ENCODE measurements at regions not wholly inside any gene's neighbourhood (a gene's known extent, or its start where the extent isn't known, plus 50 kb on each side); places are given as distances from the start of the nearest gene placed in this dataset.

DNA sequence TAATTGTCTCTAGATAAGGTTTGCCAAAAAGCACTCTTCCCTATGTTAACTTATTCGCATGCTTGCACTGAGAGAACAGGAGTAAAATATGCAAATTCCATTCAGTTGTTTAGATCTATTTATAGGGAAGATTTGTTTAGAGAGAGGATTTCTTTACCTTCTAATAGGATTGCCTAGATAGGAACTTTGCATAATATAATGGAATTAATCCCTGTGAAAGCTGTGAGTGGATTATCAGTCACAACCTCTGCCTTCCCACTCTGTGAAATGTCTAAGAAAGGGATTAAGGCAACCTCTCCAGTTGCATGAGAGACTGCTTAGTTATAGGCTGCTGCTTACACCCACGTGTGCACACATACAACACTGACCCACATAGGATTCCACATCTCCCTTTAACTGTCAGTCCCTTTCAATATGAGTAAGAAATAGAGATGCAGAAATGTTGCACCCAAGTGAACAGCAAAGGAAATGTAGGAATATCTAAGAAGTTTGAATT lies 83.2 kb downstream of the ALG10B start:
- TF ChIP-seq, protein P1, sequence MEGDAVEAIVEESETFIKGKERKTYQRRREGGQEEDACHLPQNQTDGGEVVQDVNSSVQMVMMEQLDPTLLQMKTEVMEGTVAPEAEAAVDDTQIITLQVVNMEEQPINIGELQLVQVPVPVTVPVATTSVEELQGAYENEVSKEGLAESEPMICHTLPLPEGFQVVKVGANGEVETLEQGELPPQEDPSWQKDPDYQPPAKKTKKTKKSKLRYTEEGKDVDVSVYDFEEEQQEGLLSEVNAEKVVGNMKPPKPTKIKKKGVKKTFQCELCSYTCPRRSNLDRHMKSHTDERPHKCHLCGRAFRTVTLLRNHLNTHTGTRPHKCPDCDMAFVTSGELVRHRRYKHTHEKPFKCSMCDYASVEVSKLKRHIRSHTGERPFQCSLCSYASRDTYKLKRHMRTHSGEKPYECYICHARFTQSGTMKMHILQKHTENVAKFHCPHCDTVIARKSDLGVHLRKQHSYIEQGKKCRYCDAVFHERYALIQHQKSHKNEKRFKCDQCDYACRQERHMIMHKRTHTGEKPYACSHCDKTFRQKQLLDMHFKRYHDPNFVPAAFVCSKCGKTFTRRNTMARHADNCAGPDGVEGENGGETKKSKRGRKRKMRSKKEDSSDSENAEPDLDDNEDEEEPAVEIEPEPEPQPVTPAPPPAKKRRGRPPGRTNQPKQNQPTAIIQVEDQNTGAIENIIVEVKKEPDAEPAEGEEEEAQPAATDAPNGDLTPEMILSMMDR (IDR thresholded peaks at IDR 0.05; ENCODE audit: control insufficient read depth, extremely low read depth, insufficient read depth): no peak
- DNase-seq (ENCODE audit: low read depth): no peak
- no peak overlapping the region for H3K4me3 ChIP-seq (ENCODE audit: low read depth, low read length)

DNA sequence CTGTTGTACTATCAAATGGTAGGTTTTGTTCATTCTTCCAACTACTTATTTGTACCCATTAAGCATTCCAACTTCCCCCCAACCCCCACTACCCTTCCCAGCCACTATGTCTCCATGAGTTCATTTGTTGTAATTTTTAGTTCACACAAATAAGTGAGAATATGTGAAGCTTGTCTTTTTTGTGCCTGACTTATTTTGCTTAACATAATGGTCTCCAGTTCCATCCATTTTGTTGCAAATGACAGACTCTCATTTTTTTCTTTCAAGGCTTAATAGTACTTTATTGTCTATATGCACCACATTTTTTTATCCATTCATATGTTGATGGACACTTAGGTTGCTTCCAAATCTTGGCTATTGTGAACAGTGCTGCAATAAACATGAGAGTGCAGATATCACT lies 86.2 kb downstream of the ALG10B start:
- no peak overlapping the region for H3K4me3 ChIP-seq (ENCODE audit: low read depth, low read length)
- DNase-seq (ENCODE audit: low read depth): no peak
- TF ChIP-seq, protein P1 (IDR thresholded peaks at IDR 0.05; ENCODE audit: control insufficient read depth, extremely low read depth, insufficient read depth): no peak

DNA sequence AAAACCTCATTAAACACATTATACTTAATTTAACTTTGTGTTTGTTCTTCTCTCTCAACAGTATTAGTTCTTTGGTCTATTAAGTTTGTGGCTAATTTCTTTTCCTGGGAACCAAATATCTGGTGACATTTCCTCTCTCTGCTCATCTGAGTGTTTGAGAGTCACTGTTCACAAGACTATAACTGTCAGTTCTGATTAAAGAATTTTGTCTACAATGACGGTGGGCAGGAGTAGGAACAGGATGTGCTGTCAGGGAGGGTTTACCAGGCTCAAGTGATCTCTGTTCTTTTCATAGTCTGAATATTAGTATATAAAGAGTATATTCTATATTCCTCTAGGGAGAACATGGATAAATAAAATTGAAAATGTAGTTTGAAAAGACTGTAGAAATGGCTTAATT lies 92.9 kb downstream of the ALG10B start:
- no peak for DNase-seq (ENCODE audit: low read depth)
- TF ChIP-seq, protein P1 (IDR thresholded peaks at IDR 0.05; ENCODE audit: control insufficient read depth, extremely low read depth, insufficient read depth): no peak
- H3K4me3 ChIP-seq (ENCODE audit: low read depth, low read length): no peak overlapping the region

DNA sequence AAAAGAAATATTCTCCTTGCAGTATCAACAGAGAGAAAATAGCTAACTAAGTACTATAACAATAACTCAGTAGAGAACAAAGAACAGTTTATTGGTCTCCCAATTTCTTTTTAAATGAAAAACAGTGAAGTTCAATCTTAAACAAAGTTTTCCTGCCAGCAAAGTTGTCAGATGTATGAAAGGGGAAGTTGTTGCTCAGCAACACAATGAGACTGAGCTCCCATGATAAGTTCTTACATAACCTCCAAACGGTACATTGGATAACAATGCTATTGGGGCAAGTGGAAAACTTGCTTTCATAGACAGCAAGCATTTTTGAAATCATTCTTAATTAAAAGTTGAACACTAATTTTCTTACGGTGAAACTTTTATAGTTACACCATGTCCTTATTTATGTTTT lies 94.9 kb downstream of the ALG10B start:
- TF ChIP-seq, protein P1 (IDR thresholded peaks at IDR 0.05; ENCODE audit: control insufficient read depth, extremely low read depth, insufficient read depth): no peak
- no peak overlapping the region for H3K4me3 ChIP-seq (ENCODE audit: low read depth, low read length)
- DNase-seq (ENCODE audit: low read depth): no peak

DNA sequence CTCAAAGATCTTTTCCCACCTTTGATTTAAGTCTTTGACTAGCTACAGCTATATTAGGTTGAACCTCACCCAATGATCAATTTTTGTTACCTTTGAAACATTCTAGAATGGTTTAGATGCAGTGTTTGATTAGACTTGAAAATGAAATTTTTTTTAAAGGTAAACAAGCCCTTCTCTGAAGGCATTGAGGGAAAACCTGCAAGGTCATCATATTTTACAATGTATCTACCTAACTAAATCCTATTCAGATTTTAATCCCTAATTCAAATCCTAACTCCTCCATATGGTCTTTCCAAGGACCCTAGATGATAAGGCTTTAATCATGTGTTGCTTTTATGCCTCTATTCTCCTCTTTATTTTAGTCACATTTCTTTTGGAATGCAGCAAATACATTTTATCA lies 95.4 kb downstream of the ALG10B start:
- no peak overlapping the region for H3K4me3 ChIP-seq (ENCODE audit: low read depth, low read length)
- TF ChIP-seq, protein P1 (IDR thresholded peaks at IDR 0.05; ENCODE audit: control insufficient read depth, extremely low read depth, insufficient read depth): no peak
- no peak for DNase-seq (ENCODE audit: low read depth)

DNA sequence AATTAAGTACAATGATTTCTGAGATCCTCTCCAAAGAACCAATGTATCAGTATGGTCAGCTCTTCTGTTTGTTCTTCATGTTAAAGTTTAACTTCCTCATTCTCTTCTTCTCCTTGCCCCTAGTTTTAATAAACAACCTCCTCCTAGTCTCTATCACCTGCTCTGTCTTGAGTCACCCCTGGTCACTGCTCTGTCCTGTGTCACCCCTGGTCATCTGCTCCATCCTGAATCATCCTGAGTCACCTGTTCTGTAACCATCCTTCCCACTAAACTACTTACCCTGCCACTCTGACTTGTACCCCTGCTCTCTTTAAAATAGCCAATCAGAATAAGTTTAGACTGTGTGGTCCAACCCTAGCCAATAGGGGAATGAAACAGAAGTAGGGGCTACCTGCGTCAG lies 100.5 kb downstream of the ALG10B start:
- DNase-seq (ENCODE audit: low read depth): no peak
- TF ChIP-seq, protein P1 (IDR thresholded peaks at IDR 0.05; ENCODE audit: control insufficient read depth, extremely low read depth, insufficient read depth): no peak
- no peak overlapping the region for H3K4me3 ChIP-seq (ENCODE audit: low read depth, low read length)

DNA sequence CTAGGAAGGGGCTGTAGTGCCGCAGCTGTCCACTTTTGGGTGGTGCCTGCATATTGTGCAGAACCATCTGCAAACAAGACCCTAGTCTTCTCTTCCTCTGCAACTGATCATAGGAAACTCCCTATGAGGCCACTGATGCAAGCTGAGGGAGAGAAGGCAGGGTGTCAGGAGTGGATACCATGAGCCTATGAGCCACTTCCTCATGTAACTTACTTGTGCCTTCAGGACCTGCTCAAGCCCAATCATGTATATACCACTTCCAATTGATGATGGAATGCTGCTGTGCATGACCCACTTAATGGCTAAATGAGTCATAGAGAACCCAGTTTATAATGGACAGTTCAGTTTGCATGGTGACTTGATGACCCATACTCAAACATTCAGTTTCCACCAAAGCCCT lies 107.9 kb downstream of the ALG10B start:
- TF ChIP-seq, protein P1 (IDR thresholded peaks at IDR 0.05; ENCODE audit: control insufficient read depth, extremely low read depth, insufficient read depth): no peak
- DNase-seq (ENCODE audit: low read depth): no peak
- no peak overlapping the region for H3K4me3 ChIP-seq (ENCODE audit: low read depth, low read length)
